T47D (cell line): ENCODE measurements at regions not wholly inside any gene's neighbourhood (a gene's known extent, or its start where the extent isn't known, plus 50 kb on each side); places are given as distances from the start of the nearest gene placed in this dataset.
"Not testable (repeated sequence)": the region's sequence is repeated elsewhere in the genome, so short reads cannot be mapped to it uniquely, and the experiment has no call there.

ENCODE experiments used
- DNase-seq, 2 experiments: peaks; one replicate each; pipeline versions ENCODE4 v3.0.0 to v3.0.0-alpha.2; 2011 to 2012; ENCODE audit warnings: low read depth in 1 of 2, low spot score in 1 of 2
- JUND ChIP-seq: IDR thresholded peaks from 2 replicates; pipeline ENCODE4 v1.6.1; 2012; ENCODE audit warnings: low read depth
- in situ Hi-C: cut with HindIII; loops from 2 replicates; pipeline ENCODE4 v1.10.0; 2016; ENCODE audit warnings: low sequenced_read_pairs, low pct_unique_long_range_greater_than_20kb

DNA sequence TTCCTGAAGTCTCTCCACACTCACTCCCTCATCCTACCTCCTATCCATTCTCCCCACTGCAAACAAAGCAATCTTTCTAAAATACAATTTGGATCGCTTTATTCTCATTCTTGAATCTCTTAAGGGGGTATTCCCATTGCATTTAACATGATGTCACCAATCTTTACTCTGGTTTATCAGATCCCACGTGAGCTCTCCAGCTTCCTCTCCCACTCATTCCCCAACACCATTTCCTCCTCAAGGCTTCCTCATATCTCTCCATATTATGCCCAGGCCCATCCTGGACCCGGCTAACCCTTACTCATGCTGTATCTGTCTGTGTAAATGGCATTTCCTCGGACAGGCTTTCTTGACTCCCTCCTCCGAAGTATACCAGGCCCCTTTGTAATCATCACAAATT lies 165.0 kb downstream of the CD47 start:
- in situ Hi-C loops, result no loop called here
- no peak for DNase-seq
- TF ChIP-seq JUND, result no peak

GRCh38 chr3:107921038-107921437 lies 169.8 kb downstream of the CD47 start:
- TF ChIP-seq JUND, result no peak
- in situ Hi-C loops, result no loop called here

DNA sequence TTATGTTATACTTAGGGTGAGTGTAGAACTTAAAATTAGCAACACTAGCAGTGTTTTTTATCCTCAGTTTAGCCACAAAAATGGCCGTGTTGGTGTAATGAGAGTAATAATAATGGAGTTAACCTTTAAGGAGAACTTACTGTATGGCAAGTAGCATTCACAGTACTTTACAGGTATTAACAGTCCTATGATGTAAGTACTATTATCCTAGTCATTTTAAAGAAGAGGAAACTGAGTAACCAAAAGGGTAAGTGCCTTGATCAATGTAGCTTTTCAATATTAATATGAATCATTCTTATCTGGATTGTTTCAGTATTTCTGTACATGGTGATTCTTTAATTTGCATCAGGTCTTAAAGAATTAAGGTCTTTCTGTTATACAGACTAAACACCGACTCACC lies 170.3 kb downstream of the CD47 start:
- TF ChIP-seq JUND, result no peak
- DNase-seq, result no peak
- in situ Hi-C loops, result no loop called here

More at GRCh38 chr3:107921038-107921437, 169.8 kb downstream of the CD47 start:
- DNase-seq, result no peak

GRCh38 chr3:107919239-107919638 lies 171.6 kb downstream of the CD47 start:
- in situ Hi-C loops, result no loop called here
- no peak for DNase-seq
- no peak for TF ChIP-seq JUND

DNA sequence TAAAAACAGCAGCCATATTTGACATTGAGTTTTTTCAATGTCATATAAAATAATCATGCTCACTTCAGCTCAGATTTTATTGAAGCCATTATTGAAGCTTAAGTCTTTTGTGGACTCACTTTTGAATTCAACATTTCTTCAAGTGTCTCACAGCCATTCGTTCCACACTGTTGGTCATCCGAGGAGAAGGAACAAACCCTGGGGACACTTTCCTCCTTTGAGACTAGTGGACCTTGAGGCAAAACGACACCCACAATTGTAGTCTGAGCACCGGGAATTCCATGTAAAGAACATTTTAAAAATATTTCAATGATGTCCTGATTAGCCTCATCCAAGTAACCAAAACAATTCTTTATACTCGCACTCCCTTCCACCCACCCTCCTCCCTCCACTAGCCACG lies 174.7 kb downstream of the CD47 start:
- in situ Hi-C loops, result no loop called here
- DNase-seq, result no peak
- TF ChIP-seq JUND, result no peak

DNA sequence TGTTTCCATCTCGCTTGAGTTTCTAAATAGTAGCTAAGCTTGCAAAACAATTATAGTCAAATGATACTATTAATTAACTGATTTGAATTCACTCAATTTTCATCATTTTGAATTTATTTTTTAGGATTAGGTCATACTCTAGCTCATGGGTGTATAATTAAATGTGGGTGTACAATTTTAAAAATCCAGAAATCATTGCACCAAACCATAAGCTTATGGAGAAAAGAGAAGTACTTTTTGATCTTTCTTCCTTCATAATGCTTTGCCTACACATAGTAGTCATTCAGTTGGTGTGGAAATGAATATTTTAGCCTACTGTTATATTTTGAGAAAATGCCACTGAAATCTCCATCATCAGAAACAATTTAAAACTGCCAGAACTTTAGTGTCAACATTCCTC lies 175.1 kb downstream of the CD47 start:
- DNase-seq, result no peak
- in situ Hi-C loops, result no loop called here
- TF ChIP-seq JUND, result no peak

DNA sequence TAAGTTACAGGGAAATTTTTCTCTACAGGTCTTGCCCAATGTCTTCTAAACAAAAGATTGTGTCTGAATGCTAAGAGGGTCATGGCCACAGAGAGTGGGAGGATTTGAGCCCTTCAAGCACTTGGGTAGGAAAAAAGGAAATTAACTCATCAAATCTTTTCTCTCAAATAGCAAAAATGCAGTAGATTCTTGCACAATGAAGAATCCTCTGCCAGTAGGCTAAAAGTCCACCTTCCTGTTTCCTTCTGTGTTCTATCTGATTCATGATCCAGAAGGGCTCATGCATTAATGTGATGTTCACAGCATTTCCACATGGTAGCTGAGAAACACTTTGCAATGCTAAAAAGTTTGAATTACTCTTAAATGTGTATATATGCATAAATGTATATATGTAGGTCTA lies 177.1 kb downstream of the CD47 start:
- TF ChIP-seq JUND, result no peak
- in situ Hi-C loops, result no loop called here
- no peak for DNase-seq

- no peak for TF ChIP-seq JUND
- DNase-seq, result peak in 1 of 2 experiments; percentile 47
- in situ Hi-C loops, result no loop called here
Measured at GRCh38 chr3:107911337-107912000, 179.4 kb downstream of the CD47 start.

GRCh38 chr3:107910713-107911259 lies 180.0 kb downstream of the CD47 start:
- in situ Hi-C loops, result no loop called here
- DNase-seq, result no peak
- TF ChIP-seq JUND, result no peak

DNA sequence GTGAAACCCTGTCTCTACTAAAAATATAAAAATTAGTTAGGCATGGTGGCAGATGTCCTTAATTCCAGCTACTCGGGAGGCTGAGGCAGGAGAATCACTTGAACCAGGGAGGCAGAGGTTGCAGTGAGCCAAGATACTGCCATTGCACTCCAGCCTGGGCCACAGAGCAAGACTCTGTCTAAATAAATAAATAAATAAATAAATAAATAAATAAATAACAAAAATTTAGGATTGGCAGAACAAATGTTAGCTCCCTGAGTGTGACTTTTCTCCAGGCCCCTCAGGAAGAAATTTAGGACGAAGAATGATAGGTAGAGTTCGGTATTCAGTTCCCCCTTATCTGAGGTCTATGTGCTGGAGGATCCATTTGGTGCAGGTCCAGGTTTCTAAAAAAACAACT lies 181.2 kb downstream of the CD47 start:
- in situ Hi-C loops, result not testable (repeated sequence)

GRCh38 chr3:107907996-107908395 lies 182.8 kb downstream of the CD47 start:
- in situ Hi-C loops, result no loop called here
- TF ChIP-seq JUND, result no peak
- DNase-seq, result no peak

More for the DNA sequence above, 181.2 kb downstream of the CD47 start:
- not testable (repeated sequence) for DNase-seq

DNA sequence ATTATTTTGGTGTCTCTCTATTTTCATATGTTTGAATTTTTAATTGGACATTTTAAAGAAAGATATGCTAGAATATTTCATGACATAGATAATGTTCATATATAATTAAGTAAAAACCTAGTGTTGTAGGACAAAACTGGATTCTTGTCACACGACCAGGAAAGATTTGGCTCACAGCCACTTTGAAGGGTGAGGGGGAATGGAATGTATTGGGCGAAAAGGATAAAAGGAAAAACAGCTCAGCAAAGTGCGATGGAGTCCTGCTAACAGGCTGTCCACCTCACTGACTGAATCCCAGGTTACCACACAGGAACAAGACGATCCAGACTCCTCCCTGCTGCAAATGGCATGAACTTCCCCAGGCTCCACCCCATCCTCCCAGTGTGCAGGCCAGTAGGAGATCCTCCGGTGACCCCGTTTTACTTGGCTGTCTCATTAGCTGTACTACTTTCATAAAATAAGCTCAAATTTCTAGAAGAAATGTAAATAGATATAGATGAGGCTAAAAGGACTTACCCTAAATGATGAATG lies 186.2 kb downstream of the CD47 start:
- TF ChIP-seq JUND, result no peak
- in situ Hi-C loops, result no loop called here
- no peak for DNase-seq

DNA sequence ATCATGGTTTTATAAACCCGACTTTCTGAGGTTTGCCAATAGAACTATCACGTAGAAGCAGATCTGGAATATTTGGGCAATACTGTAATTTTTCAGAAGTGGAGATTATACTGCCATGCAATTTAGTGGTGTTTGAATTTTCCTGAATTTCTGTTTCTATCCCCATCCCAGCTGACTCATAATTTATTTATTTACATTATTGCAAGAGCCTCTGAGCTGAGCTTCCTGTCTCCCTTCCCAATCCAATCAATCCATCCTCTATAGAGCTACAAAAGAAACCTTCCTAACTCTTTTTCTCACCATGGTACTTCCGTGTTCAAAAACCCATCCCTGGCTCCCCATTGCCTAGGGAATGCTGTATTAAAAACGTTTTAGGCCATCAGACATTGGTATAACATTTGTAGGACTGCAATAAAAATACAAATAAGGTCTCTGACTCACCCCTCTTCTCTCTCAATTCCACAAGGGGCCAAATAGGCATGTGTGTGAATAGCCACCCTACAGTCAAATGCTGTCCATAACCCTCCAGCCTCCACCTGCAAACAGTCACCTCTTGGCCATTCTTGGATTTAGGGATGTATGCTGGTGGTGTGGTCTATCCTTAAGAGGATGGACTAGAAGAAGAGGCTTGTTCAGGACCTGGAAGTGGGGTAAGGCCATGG lies 190.7 kb downstream of the CD47 start:
- DNase-seq, result no peak
- in situ Hi-C loops, result no loop called here
- TF ChIP-seq JUND, result no peak
